NCI-H1105 treated with DMSO at 0.1 percent for 48 hours (cell line): ENCODE measurements at regions not wholly inside any gene's neighbourhood (a gene's known extent, or its start where the extent isn't known, plus 50 kb on each side); places are given as distances from the start of the nearest gene placed in this dataset.
"Not testable (repeated sequence)": the region's sequence is repeated elsewhere in the genome, so short reads cannot be mapped to it uniquely, and the experiment has no call there.

Experiments used
- DNase-seq: peaks from one replicate; lab custom pipeline; 2025; lab: John Stamatoyannopoulos, UW

GRCh38 chr11:23473782-23474181 lies 613.5 kb upstream of the CCDC179 start:
- DNase-seq: no peak

- no peak for DNase-seq
Measured at GRCh38 chr11:23480736-23481135, 620.5 kb upstream of the CCDC179 start.

GRCh38 chr11:23484146-23484545 lies 623.9 kb upstream of the CCDC179 start:
- DNase-seq: not testable (repeated sequence)

GRCh38 chr11:23484618-23485017 lies 624.3 kb upstream of the CCDC179 start:
- DNase-seq: not testable (repeated sequence)

- DNase-seq: no peak
Measured at GRCh38 chr11:23490557-23491235, 630.4 kb upstream of the CCDC179 start.

GRCh38 chr11:23494981-23495380 lies 634.7 kb upstream of the CCDC179 start:
- DNase-seq: no peak

GRCh38 chr11:23496340-23496739 lies 636.1 kb upstream of the CCDC179 start:
- no peak for DNase-seq

- no peak for DNase-seq
Measured at GRCh38 chr11:23497040-23497439, 636.8 kb upstream of the CCDC179 start.

GRCh38 chr11:23502389-23502788 lies 642.1 kb upstream of the CCDC179 start:
- DNase-seq: no peak

- DNase-seq: no peak
Measured at GRCh38 chr11:23502826-23503225, 642.6 kb upstream of the CCDC179 start.

GRCh38 chr11:23509023-23509422 lies 648.7 kb upstream of the CCDC179 start:
- no peak for DNase-seq

- no peak for DNase-seq
Measured at GRCh38 chr11:23509821-23510220, 649.5 kb upstream of the CCDC179 start.

GRCh38 chr11:23519194-23519593 lies 658.9 kb upstream of the CCDC179 start:
- no peak for DNase-seq

- no peak for DNase-seq
Measured at GRCh38 chr11:23520226-23520960, 660.1 kb upstream of the CCDC179 start.

- no peak for DNase-seq
Measured at GRCh38 chr11:23536907-23537306, 676.6 kb upstream of the CCDC179 start.

- DNase-seq: no peak
Measured at GRCh38 chr11:23539556-23539955, 679.3 kb upstream of the CCDC179 start.

- DNase-seq: peak; percentile 44
Measured at GRCh38 chr11:23540101-23540561, 679.9 kb upstream of the CCDC179 start.

- no peak for DNase-seq
Measured at GRCh38 chr11:23542189-23542588, 681.9 kb upstream of the CCDC179 start.

- DNase-seq: no peak
Measured at GRCh38 chr11:23542816-23543215, 682.5 kb upstream of the CCDC179 start.

- DNase-seq: no peak
Measured at GRCh38 chr11:23543651-23544222, 683.5 kb upstream of the CCDC179 start.

- DNase-seq: no peak
Measured at GRCh38 chr11:23551706-23552105, 691.4 kb upstream of the CCDC179 start.

- no peak for DNase-seq
Measured at GRCh38 chr11:23554002-23554401, 693.7 kb upstream of the CCDC179 start.

GRCh38 chr11:23555085-23555484 lies 694.8 kb upstream of the CCDC179 start:
- DNase-seq: no peak
